ENCODE measurements at regions not wholly inside any gene's neighbourhood (a gene's known extent, or its start where the extent isn't known, plus 50 kb on each side); places are given as distances from the start of the nearest gene placed in this dataset.

DNA sequence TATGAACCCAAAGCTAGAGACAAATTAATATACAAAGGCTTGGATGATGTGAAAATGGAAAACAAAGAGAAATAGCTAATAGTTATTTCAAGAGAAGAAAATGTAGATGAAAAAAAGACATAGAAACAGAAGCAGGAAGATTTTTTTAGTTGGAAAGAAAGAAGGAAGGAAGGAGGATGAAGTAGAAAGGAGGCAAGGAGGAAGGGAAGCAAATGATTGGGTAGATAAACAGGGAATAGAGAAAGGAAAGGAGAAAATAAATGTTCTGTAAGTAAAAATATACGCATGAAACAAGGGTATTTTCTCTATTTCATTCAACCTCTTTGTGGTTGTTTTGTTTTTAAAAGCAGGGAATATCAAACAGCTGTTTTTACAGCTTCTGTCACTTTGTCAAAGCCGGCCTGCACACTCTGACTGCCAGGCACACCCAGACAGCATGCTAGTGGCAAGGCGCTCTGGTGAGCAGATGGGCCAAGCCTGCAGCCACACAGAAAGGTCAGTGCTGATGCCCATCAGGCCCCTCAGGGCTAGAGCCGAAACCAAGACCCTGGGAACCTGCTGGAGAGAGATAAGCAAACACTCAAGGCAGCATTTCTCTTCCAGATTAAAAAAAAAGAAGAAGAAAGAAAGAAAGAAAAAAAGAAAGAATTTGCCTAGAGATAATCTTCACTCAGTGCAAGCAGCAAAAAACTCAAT lies 72.9 kb upstream of the CTTNBP2NL start (continued):
- TF ChIP-seq, protein P1, sequence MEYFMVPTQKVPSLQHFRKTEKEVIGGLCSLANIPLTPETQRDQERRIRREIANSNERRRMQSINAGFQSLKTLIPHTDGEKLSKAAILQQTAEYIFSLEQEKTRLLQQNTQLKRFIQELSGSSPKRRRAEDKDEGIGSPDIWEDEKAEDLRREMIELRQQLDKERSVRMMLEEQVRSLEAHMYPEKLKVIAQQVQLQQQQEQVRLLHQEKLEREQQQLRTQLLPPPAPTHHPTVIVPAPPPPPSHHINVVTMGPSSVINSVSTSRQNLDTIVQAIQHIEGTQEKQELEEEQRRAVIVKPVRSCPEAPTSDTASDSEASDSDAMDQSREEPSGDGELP (CRISPR knock-in tag; IDR thresholded peaks at IDR 0.05; ENCODE audit: borderline replicate concordance): peak; percentile 24; the same call in 1 of the 2 replicates
- no peak for TF ChIP-seq ZNF124 (CRISPR knock-in tag; IDR thresholded peaks at IDR 0.05)
- TF ChIP-seq PTBP1 (IDR thresholded peaks at IDR 0.05; ENCODE audit: low read depth, low read length): no peak
- peak; percentile 70 for TF ChIP-seq SMAD4 (CRISPR knock-in tag; conservative IDR thresholded peaks at IDR 0.05)
- peak; percentile 57; the same call in 1 of the 2 replicates for TF ChIP-seq LARP7 (IDR thresholded peaks at IDR 0.05)
- no peak for TF ChIP-seq MLLT1 (IDR thresholded peaks at IDR 0.05)
- no peak for TF ChIP-seq GABPB2 (CRISPR knock-in tag; conservative IDR thresholded peaks at IDR 0.05)
- TF ChIP-seq CXXC5 (CRISPR knock-in tag; IDR thresholded peaks at IDR 0.05): no peak

DNA sequence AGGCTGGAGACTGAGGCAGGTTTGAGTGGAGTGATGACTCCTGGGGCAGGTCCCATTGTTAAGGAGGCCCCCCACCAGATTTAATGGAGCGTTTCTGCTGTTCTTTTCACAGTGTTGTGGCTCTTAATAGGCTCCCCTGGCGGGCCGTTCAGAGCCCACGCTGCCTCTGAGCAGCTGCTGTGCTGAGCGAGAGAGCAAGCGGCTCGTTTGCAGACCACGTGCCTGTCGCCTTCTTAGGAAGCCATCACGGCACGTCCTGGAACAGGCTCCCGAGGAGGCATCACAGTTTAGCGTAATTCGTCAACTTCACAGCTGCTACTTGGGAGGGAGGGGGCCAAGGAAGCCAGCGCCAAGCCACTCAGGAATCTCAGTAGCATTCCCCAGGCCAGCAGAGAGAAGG lies 70.5 kb upstream of the CTTNBP2NL start:
- Histone ChIP-seq H4K20me1 (replicated peaks; ENCODE audit: control insufficient read depth, insufficient read depth, low read length) (no peaks in the 10 kb centered on the region), H3K9me3 (replicated peaks; ENCODE audit: control insufficient read depth, insufficient read depth, low read depth, low read length) (no peaks in the 10 kb centered on the region), H3K9ac (ENCODE audit: insufficient read depth in 1 of 2, low read depth in 2 of 2, low read length in 2 of 2) (no peak overlapping the region), H3K4me1 (replicated peaks in 1 of 2; ENCODE audit: control insufficient read depth in 2 of 2, insufficient read depth in 2 of 2, low read length in 2 of 2) (peaks cover 0 to 12% of the 10 kb centered on the region in 2 experiments; a peak in 3 of 5 replicates), H3K4me2 (ENCODE audit: insufficient read depth, low read length) (no peak overlapping the region), H3K79me2 (ENCODE audit: control insufficient read depth, insufficient read depth, low read length) (no peaks in the 10 kb centered on the region), H2AFZ (ENCODE audit: low read depth, low read length) (no peak overlapping the region; the same call in 1 of the 2 replicates), H3K36me3 (ENCODE audit: control insufficient read depth, insufficient read depth, low read length) (no peaks in the 10 kb centered on the region), H3K27ac (ENCODE audit: extremely low read depth, low read depth, low read length) (no peak overlapping the region), H3K27me3 (ENCODE audit: control insufficient read depth in 2 of 2, insufficient read depth in 2 of 2, low read length in 2 of 2) (peaks cover 2 to 13% of the 10 kb centered on the region in 2 experiments; a peak in 3 of 5 replicates), H3K4me3 (no peak overlapping the region), H3K9me1 (ENCODE audit: control insufficient read depth, insufficient read depth, low read length) (no peaks in the 10 kb centered on the region)
- ChIA-PET POLR2A (interaction anchor here (1.0 kb wide), 1 partner anchor 9 kb away, joined by 3 read pairs; no protein-coding TSS in a partner anchor), CTCF (ENCODE audit: low intra/inter-chr PET ratio) (no interaction called here)
- in situ Hi-C loops (cut with MboI): loop anchor here (25.0 kb wide), 1 partner anchor 838 kb away; no protein-coding TSS in a partner anchor
- 8% methylated on average over 15 of the region's 15 CpGs for WGBS (ENCODE audit: insufficient coverage, low coverage, missing lambda C conversion rate)
- intact Hi-C loops (cut with micrococcal nuclease): no loop called here
- FAIRE-seq (no peak), DNase-seq (ENCODE audit: extremely low read depth in 1 of 4, low spot score in 3 of 4) (no peak), ATAC-seq (peak; percentile 61)
- BruUV-seq (replicated peaks): no TSS peak
- TF ChIP-seq MYC (IDR thresholded peaks at IDR 0.05; ENCODE audit: low read depth, low read length) (0 out of 2 replicates have a peak, but pooled peaks have one; percentile 34), MYC (CRISPR knock-in tag; IDR thresholded peaks at IDR 0.05; ENCODE audit: borderline replicate concordance, low read depth) (no peak), ZNF584 (CRISPR knock-in tag; IDR thresholded peaks at IDR 0.05; ENCODE audit: low read depth) (no peak), RBM22 (IDR thresholded peaks at IDR 0.05; ENCODE audit: low read depth, low read length, poor library complexity, severe bottlenecking) (no peak), CCAR2 (IDR thresholded peaks at IDR 0.05; ENCODE audit: low read depth, low read length) (no peak), USF2 (CRISPR knock-in tag; IDR thresholded peaks at IDR 0.05) (peak; percentile 67), USF1 (CRISPR knock-in tag; IDR thresholded peaks at IDR 0.05) (peak; percentile 69), PML (IDR thresholded peaks at IDR 0.05; ENCODE audit: low read length) (no peak)

All from K562 (cell line).